Keratinocyte (primary cell): ENCODE measurements at regions not wholly inside any gene's neighbourhood (a gene's known extent, or its start where the extent isn't known, plus 50 kb on each side); places are given as distances from the start of the nearest gene placed in this dataset.

ENCODE experiments used
- DNase-seq: peaks from one replicate; pipeline ENCODE4 v3.0.0-alpha.2; 2011; ENCODE audit warnings: low read depth, missing footprints, low spot score
- FAIRE-seq: peaks from 2 replicates; lab custom pipeline; 2011; peaks lifted over from hg19 to GRCh38; lab: Jason Lieb, UNC
- H2AFZ ChIP-seq: 2 replicates; pipeline ENCODE4 v1.6.0; 2012; ENCODE audit warnings: low read length, control low read depth, inconsistent platforms; ENCODE audit not compliant: control insufficient read depth
- H3K27ac ChIP-seq: 2 replicates; pipeline ENCODE4 v1.5.1; 2011; ENCODE audit warnings: low read length; ENCODE audit not compliant: control insufficient read depth, insufficient read depth
- H3K27me3 ChIP-seq: 3 replicates; pipeline ENCODE4 v1.6.0; 2011; ENCODE audit warnings: low read length; ENCODE audit not compliant: control insufficient read depth, insufficient read depth; ENCODE audit errors: extremely low read depth
- H3K36me3 ChIP-seq, 2 experiments: 2 replicates in 1 of 2; 3 replicates in 1 of 2; pipeline ENCODE4 v1.5.1; 2011; ENCODE audit warnings: low read length in 2 of 2, mild to moderate bottlenecking in 1 of 2; ENCODE audit not compliant: control insufficient read depth in 2 of 2, insufficient read depth in 2 of 2; ENCODE audit errors: extremely low read depth in 1 of 2
- H3K4me1 ChIP-seq: 3 replicates; pipeline ENCODE4 v1.5.1; 2011; ENCODE audit warnings: low read length; ENCODE audit not compliant: control insufficient read depth, insufficient read depth; ENCODE audit errors: extremely low read depth
- H3K4me2 ChIP-seq: 3 replicates; pipeline ENCODE4 v1.6.0; 2011; ENCODE audit warnings: low read depth, low read length; ENCODE audit not compliant: control insufficient read depth, insufficient read depth; ENCODE audit errors: extremely low read depth
- H3K4me3 ChIP-seq, 3 experiments: fragments of 200-600 bp in 1 of 3; sonication (generic) in 1 of 3; 2 replicates in 2 of 3; 3 replicates in 1 of 3; pipeline ENCODE4 v1.5.1; 2011 to 2016; ENCODE audit warnings: low read length in 3 of 3, mild to moderate bottlenecking in 3 of 3, control low read depth in 2 of 3, inconsistent platforms in 1 of 3, low read depth in 1 of 3, mixed read lengths in 1 of 3, mixed run types in 1 of 3, moderate library complexity in 1 of 3; ENCODE audit not compliant: control insufficient read depth in 2 of 3, insufficient read depth in 2 of 3; ENCODE audit errors: extremely low read depth in 1 of 3
- H3K79me2 ChIP-seq: 2 replicates; pipeline ENCODE4 v1.6.0; 2012; ENCODE audit warnings: low read length; ENCODE audit not compliant: control insufficient read depth, insufficient read depth
- H3K9ac ChIP-seq: 3 replicates; pipeline ENCODE4 v1.6.0; 2011; ENCODE audit warnings: low read length; ENCODE audit not compliant: control insufficient read depth, insufficient read depth; ENCODE audit errors: extremely low read depth
- H3K9me1 ChIP-seq: 3 replicates; pipeline ENCODE4 v1.6.0; 2011; ENCODE audit warnings: low read length; ENCODE audit not compliant: control insufficient read depth, insufficient read depth; ENCODE audit errors: extremely low read depth
- H3K9me3 ChIP-seq: 2 replicates; pipeline ENCODE4 v1.5.1; 2012; ENCODE audit warnings: low read depth, low read length; ENCODE audit not compliant: control insufficient read depth
- H4K20me1 ChIP-seq: 3 replicates; pipeline ENCODE4 v1.6.0; 2011; ENCODE audit warnings: low read length; ENCODE audit not compliant: control insufficient read depth, insufficient read depth; ENCODE audit errors: extremely low read depth
- CTCF ChIP-seq, 3 experiments: IDR thresholded peaks in 1 of 3; conservative IDR thresholded peaks in 1 of 3; optimal IDR thresholded peaks in 1 of 3; 2 replicates in 2 of 3; 3 replicates in 1 of 3; pipeline versions ENCODE3 to v1.5.1; 2011; ENCODE audit warnings: low read length in 3 of 3, mild to moderate bottlenecking in 3 of 3, moderate library complexity in 2 of 3, control low read depth in 1 of 3, inconsistent platforms in 1 of 3; ENCODE audit not compliant: insufficient read depth in 2 of 3; ENCODE audit errors: extremely low read depth in 1 of 3
- EZH2 ChIP-seq: IDR thresholded peaks from one replicate; pipeline ENCODE4 v1.6.1; 2012; ENCODE audit warnings: inconsistent platforms, mild to moderate bottlenecking, low read length, moderate library complexity
- dilution Hi-C: fragments of 300-500 bp; cut with MboI; formaldehyde crosslinking; loops from one replicate; pipeline ENCODE4 v1.7.0; 2020; ENCODE audit warnings: low sequenced_read_pairs; ENCODE audit not compliant: extremely low pct_ligation_motif_present

- H2AFZ ChIP-seq = no peak overlapping the region
- no peak for DNase-seq
- no peaks in the 10 kb centered on the region for H3K79me2 ChIP-seq
- dilution Hi-C loops = no loop called here
- no peak for TF ChIP-seq CTCF (optimal IDR thresholded peaks at IDR 0.05 in 1 of 3, IDR thresholded peaks at IDR 0.05 in 1 of 3, conservative IDR thresholded peaks at IDR 0.05 in 1 of 3; ENCODE audit: extremely low read depth in 1 of 3, insufficient read depth in 2 of 3, low read length in 3 of 3)
- TF ChIP-seq EZH2 = no peak
- no peak for FAIRE-seq
- no peak overlapping the region for H3K4me3 ChIP-seq
- H3K4me1 ChIP-seq = no peaks in the 10 kb centered on the region
- H3K27ac ChIP-seq = no peak overlapping the region
- H3K4me2 ChIP-seq = no peak overlapping the region
- no peak overlapping the region for H3K9ac ChIP-seq
- H4K20me1 ChIP-seq = no peaks in the 10 kb centered on the region
- H3K36me3 ChIP-seq = no peaks in the 10 kb centered on the region
- no peaks in the 10 kb centered on the region for H3K9me3 ChIP-seq
- no peaks in the 10 kb centered on the region for H3K9me1 ChIP-seq
- H3K27me3 ChIP-seq = no peaks in the 10 kb centered on the region
Observed at GRCh38 chr2:8627019-8627691, 54.7 kb upstream of the ID2 start.

GRCh38 chr2:8627692-8628085 lies 54.2 kb upstream of the ID2 start:
- Histone ChIP-seq H3K27ac (no peak overlapping the region), H3K27me3 (no peaks in the 10 kb centered on the region), H3K9me1 (no peaks in the 10 kb centered on the region), H3K4me2 (no peak overlapping the region), H3K4me1 (no peaks in the 10 kb centered on the region), H3K36me3 (no peaks in the 10 kb centered on the region), H3K4me3 (no peak overlapping the region), H3K9me3 (no peaks in the 10 kb centered on the region), H2AFZ (no peak overlapping the region), H3K9ac (no peak overlapping the region), H3K79me2 (no peaks in the 10 kb centered on the region), H4K20me1 (no peaks in the 10 kb centered on the region)
- DNase-seq (no peak), FAIRE-seq (no peak)
- dilution Hi-C loops = no loop called here
- TF ChIP-seq EZH2 (no peak), CTCF (optimal IDR thresholded peaks at IDR 0.05 in 1 of 3, IDR thresholded peaks at IDR 0.05 in 1 of 3, conservative IDR thresholded peaks at IDR 0.05 in 1 of 3; ENCODE audit: extremely low read depth in 1 of 3, insufficient read depth in 2 of 3, low read length in 3 of 3) (no peak)
